ENCODE measurements at regions not wholly inside any gene's neighbourhood (a gene's known extent, or its start where the extent isn't known, plus 50 kb on each side); places are given as distances from the start of the nearest gene placed in this dataset.

DNA sequence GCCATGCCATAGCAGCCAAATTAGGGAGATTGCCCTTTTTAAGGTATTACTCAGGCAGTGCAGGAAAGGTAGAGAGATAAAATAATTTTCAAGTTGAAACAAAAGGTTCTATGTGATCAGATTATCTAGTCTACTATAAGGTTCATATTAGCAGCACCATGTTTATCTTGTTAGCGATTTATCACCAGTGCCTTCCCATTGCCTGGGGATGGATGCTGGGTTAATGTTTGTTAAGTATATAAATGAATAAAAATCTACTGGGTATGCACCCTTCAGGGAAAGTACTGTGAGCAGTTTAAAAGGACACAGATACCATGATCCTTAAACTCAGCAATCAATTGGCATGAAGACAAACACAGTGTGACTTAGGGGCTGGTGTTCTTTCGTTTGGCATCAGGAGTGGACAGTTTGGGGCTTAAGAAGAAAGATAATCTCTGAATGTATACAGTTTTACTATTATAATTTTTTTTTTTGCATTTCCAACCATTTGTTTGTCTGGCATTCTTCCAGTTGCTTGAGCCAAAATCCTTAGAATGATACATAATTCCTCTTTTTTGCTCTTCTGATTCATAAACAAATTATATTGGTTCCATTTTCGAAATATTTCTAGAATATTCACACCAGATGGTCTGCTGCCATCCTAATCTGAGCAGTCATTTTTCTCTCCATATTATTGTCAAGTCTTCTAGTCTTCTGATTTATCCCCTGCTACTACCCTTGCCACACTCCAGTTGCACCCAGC, 512.8 kb upstream of the SLC8A1 start:
- Histone ChIP-seq H3K4me2 (peak overlapping the region in 1 of 11 experiments; percentile 14; a peak in 1 of 22 replicates), H3K4me3 (no peak overlapping the region), H3K9ac (no peak overlapping the region), H3K27ac (no peak overlapping the region), H4K20me1 (no peaks in the 10 kb centered on the region), H3K27me3 (no peaks in the 10 kb centered on the region), H3K4me1 (peaks cover 10 to 20% (median 13%) of the 10 kb centered on the region in 10 experiments; a peak in 19 of 20 replicates), H3K9me3 (replicated peaks in 1 of 11) (peaks cover 0 to 41% (median 8%) of the 10 kb centered on the region in 11 experiments; a peak in 14 of 22 replicates), H3K36me3 (no peaks in the 10 kb centered on the region)
- TF ChIP-seq Cebpa-rat (IDR thresholded peaks at IDR 0.05): no peak

- H3K4me2 ChIP-seq: no peak overlapping the region
- TF ChIP-seq Cebpa-rat (IDR thresholded peaks at IDR 0.05): no peak
- no peak overlapping the region for H3K4me3 ChIP-seq
- H3K27ac ChIP-seq: no peak overlapping the region
- peaks cover 0 to 26% (median 0%) of the 10 kb centered on the region in 11 experiments; a peak in 7 of 22 replicates for H3K9me3 ChIP-seq (replicated peaks in 1 of 11)
- no peaks in the 10 kb centered on the region for H4K20me1 ChIP-seq
- peaks cover 0 to 4% (median under 1%) of the 10 kb centered on the region in 10 experiments; a peak in 10 of 20 replicates for H3K4me1 ChIP-seq
- H3K9ac ChIP-seq: no peak overlapping the region
- H3K36me3 ChIP-seq: no peaks in the 10 kb centered on the region
- no peaks in the 10 kb centered on the region for H3K27me3 ChIP-seq
These were observed 515.6 kb upstream of the SLC8A1 start for GRCh38 chr2:40967451-40967850.

DNA sequence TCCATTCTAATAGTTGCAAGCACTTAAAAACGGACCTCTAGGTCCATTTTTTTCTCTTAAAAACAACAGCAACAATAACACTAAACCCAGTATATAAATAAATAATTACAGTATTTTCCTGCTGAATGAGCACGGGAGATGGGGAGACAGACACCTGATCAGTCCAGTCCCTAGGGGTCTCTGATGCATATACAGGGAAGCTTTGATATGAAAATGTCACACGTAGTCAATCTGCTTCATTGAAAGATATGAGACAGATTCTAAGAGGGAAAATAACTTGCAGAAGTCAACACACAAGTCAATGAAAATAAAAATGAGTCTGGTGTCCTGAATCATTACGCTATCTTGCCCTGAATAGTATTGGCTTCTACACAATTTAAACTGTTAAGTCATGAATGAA, 523.3 kb upstream of the SLC8A1 start:
- H3K27ac ChIP-seq: no peak overlapping the region
- no peaks in the 10 kb centered on the region for H3K27me3 ChIP-seq
- no peaks in the 10 kb centered on the region for H3K9me3 ChIP-seq (replicated peaks in 1 of 11)
- H3K36me3 ChIP-seq: no peaks in the 10 kb centered on the region
- no peak overlapping the region for H3K4me2 ChIP-seq
- no peak overlapping the region for H3K4me3 ChIP-seq
- H3K9ac ChIP-seq: no peak overlapping the region
- no peaks in the 10 kb centered on the region for H3K4me1 ChIP-seq
- no peaks in the 10 kb centered on the region for H4K20me1 ChIP-seq
- TF ChIP-seq Cebpa-rat (IDR thresholded peaks at IDR 0.05): no peak

DNA sequence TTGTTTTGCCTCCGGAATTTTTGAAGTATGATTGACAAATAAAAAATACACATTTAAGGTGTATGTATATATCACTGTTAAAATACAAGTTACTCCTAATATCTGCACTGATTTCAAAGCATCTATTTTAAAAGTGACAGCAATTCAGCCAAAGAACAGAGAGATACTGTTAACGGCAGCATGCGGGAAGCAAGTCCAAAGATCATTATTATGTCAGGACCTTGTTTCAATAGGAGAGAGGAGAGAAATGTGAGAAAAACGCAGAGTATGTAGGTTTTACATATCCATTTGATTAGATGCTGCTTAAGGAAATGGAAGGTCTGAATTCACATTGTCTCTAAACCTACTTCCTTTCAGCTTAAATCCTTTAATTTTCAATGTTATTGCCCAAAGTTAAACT, 545.5 kb upstream of the SLC8A1 start:
- TF ChIP-seq Cebpa-rat (IDR thresholded peaks at IDR 0.05): no peak
- no peaks in the 10 kb centered on the region for H4K20me1 ChIP-seq
- no peaks in the 10 kb centered on the region for H3K36me3 ChIP-seq
- H3K4me1 ChIP-seq: no peaks in the 10 kb centered on the region
- no peak overlapping the region for H3K4me2 ChIP-seq
- H3K9me3 ChIP-seq (replicated peaks in 1 of 11): no peaks in the 10 kb centered on the region
- H3K9ac ChIP-seq: no peak overlapping the region
- H3K27ac ChIP-seq: no peak overlapping the region
- no peak overlapping the region for H3K4me3 ChIP-seq
- H3K27me3 ChIP-seq: no peaks in the 10 kb centered on the region

DNA sequence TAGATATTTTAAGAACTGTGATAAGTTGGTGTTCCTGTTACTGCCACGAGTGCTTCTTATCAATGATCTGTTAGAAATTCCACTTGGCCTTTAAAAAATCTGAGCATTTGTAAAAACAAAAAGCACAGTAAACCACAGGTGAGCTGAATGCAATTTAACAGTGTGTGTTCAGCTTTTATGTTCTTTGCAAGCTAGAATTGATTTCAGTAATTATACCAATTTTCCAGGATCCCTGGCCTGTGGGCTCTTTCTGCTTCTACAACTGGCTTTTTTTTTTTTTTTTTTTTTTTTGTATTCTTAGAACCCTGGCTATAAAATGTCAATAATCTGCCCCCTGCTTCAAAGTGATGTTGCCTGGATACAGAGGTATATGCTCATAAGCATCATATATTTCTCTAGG, 548.5 kb upstream of the SLC8A1 start:
- H4K20me1 ChIP-seq: no peaks in the 10 kb centered on the region
- no peak overlapping the region for H3K4me2 ChIP-seq
- no peaks in the 10 kb centered on the region for H3K27me3 ChIP-seq
- no peak for TF ChIP-seq Cebpa-rat (IDR thresholded peaks at IDR 0.05)
- H3K9me3 ChIP-seq (replicated peaks in 1 of 11): no peaks in the 10 kb centered on the region
- H3K9ac ChIP-seq: no peak overlapping the region
- H3K27ac ChIP-seq: no peak overlapping the region
- no peaks in the 10 kb centered on the region for H3K36me3 ChIP-seq
- no peaks in the 10 kb centered on the region for H3K4me1 ChIP-seq
- H3K4me3 ChIP-seq: no peak overlapping the region

DNA sequence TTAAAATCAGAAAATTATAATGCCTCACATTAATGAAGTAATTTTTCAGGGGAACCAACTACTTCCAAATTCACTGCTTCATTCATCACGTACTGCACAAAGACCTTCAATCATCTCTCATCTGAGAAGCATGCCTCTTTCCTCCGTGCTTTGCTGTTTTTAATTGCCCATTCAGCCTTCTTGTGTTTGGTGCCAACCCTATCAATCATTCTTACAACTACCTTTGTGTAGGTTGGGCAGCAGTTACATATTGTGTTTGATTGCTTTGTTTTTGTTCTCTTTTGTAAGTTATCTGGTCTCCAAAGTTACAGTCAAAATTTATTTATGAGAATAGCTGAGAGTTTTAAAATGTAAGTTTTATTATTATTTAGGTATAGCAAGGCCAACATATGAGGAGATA, 549.0 kb upstream of the SLC8A1 start:
- TF ChIP-seq Cebpa-rat (IDR thresholded peaks at IDR 0.05): no peak
- no peak overlapping the region for H3K9ac ChIP-seq
- H4K20me1 ChIP-seq: no peaks in the 10 kb centered on the region
- H3K4me1 ChIP-seq: no peaks in the 10 kb centered on the region
- no peak overlapping the region for H3K27ac ChIP-seq
- H3K36me3 ChIP-seq: no peaks in the 10 kb centered on the region
- H3K9me3 ChIP-seq (replicated peaks in 1 of 11): no peaks in the 10 kb centered on the region
- H3K4me3 ChIP-seq: no peak overlapping the region
- no peak overlapping the region for H3K4me2 ChIP-seq
- H3K27me3 ChIP-seq: no peaks in the 10 kb centered on the region

DNA sequence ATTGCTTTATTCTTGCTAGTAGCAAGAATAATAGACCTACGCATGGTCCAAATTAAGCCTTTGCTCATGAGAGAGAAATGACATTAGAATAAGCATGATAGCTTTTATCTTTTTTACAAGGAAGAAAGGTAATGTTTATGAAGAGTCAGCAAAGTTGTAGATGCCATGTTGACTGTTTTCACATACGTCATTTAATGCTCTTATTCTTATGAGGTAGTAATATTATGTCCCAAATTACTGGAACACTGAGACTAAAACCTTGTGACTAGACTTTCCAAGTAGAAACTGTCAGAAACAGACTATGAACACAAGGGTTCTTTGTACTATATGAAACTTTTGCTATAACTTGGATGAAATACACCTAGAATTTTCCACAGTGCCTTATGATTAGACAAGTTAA, 552.8 kb upstream of the SLC8A1 start:
- Histone ChIP-seq H4K20me1 (no peaks in the 10 kb centered on the region), H3K9me3 (replicated peaks in 1 of 11) (no peaks in the 10 kb centered on the region), H3K4me1 (no peaks in the 10 kb centered on the region), H3K27me3 (no peaks in the 10 kb centered on the region), H3K36me3 (no peaks in the 10 kb centered on the region), H3K27ac (no peak overlapping the region), H3K9ac (no peak overlapping the region), H3K4me3 (no peak overlapping the region), H3K4me2 (no peak overlapping the region)
- no peak for TF ChIP-seq Cebpa-rat (IDR thresholded peaks at IDR 0.05)

- Histone ChIP-seq H3K27ac (no peak overlapping the region), H4K20me1 (no peaks in the 10 kb centered on the region), H3K9me3 (replicated peaks in 1 of 11) (no peaks in the 10 kb centered on the region), H3K9ac (no peak overlapping the region), H3K27me3 (no peaks in the 10 kb centered on the region), H3K36me3 (no peaks in the 10 kb centered on the region), H3K4me3 (no peak overlapping the region), H3K4me2 (no peak overlapping the region), H3K4me1 (no peaks in the 10 kb centered on the region)
- no peak for TF ChIP-seq Cebpa-rat (IDR thresholded peaks at IDR 0.05)
These were observed 568.5 kb upstream of the SLC8A1 start for GRCh38 chr2:41020358-41020757.

GRCh38 chr2:41024816-41025215, 572.9 kb upstream of the SLC8A1 start:
- no peaks in the 10 kb centered on the region for H3K36me3 ChIP-seq
- H3K4me2 ChIP-seq: no peak overlapping the region
- H3K27ac ChIP-seq: no peak overlapping the region
- H3K4me1 ChIP-seq: no peaks in the 10 kb centered on the region
- H3K9ac ChIP-seq: no peak overlapping the region
- no peaks in the 10 kb centered on the region for H4K20me1 ChIP-seq
- no peaks in the 10 kb centered on the region for H3K9me3 ChIP-seq (replicated peaks in 1 of 11)
- no peaks in the 10 kb centered on the region for H3K27me3 ChIP-seq
- no peak for TF ChIP-seq Cebpa-rat (IDR thresholded peaks at IDR 0.05)
- H3K4me3 ChIP-seq: no peak overlapping the region

DNA sequence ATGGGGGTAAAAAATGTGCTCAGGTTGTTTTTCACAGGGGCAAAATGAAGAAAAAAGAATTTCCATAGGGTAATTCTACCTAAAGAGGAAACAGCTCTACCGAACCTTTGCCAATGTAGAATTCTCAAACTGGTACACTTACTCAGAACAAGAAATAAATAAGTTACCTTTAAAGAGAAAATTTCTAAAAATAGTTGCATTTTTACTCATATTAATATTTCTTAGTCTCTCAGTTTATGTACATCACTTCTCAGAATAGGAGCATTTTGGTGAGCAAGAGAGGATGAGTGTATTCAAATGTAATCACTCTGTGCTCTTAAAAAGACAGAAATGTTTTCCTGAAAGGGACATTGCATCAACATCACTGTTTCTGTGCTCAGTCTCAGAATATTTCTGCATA, 574.7 kb upstream of the SLC8A1 start:
- H3K27me3 ChIP-seq: no peaks in the 10 kb centered on the region
- H3K4me3 ChIP-seq: no peak overlapping the region
- no peaks in the 10 kb centered on the region for H3K4me1 ChIP-seq
- no peak overlapping the region for H3K27ac ChIP-seq
- no peaks in the 10 kb centered on the region for H3K9me3 ChIP-seq (replicated peaks in 1 of 11)
- no peak for TF ChIP-seq Cebpa-rat (IDR thresholded peaks at IDR 0.05)
- H3K4me2 ChIP-seq: no peak overlapping the region
- no peak overlapping the region for H3K9ac ChIP-seq
- H4K20me1 ChIP-seq: no peaks in the 10 kb centered on the region
- H3K36me3 ChIP-seq: no peaks in the 10 kb centered on the region
